Sigmoid colon (tissue), 4 donors: ENCODE measurements at regions not wholly inside any gene's neighbourhood (a gene's known extent, or its start where the extent isn't known, plus 50 kb on each side); places are given as distances from the start of the nearest gene placed in this dataset.
"Not testable (repeated sequence)": the region's sequence is repeated elsewhere in the genome, so short reads cannot be mapped to it uniquely, and the experiment has no call there.

Source experiments
- POLR2A ChIP-seq, 2 donors: fragments of 450-650 bp; IDR thresholded peaks; one replicate each; pipeline ENCODE4 v1.6.1; 2016; ENCODE audit warnings: antibody characterized with exemption in 2 of 2, mild to moderate bottlenecking in 2 of 2, moderate library complexity in 2 of 2
- POLR2AphosphoS5 ChIP-seq, 4 donors: sonication (generic); formaldehyde crosslinking; IDR thresholded peaks; one replicate each; pipeline ENCODE4 v1.6.1; 2017; ENCODE audit warnings: antibody characterized with exemption in 4 of 4
- TF ChIP-seq, protein P1 (sequence below), 4 experiments: fragments of 450-650 bp in 3 of 4; fragments of 200-600 bp in 1 of 4; IDR thresholded peaks; one replicate each; pipeline ENCODE4 v1.5.1; 2016 to 2019; ENCODE audit warnings: antibody characterized with exemption in 4 of 4, mild to moderate bottlenecking in 3 of 4, moderate library complexity in 2 of 4

DNA sequence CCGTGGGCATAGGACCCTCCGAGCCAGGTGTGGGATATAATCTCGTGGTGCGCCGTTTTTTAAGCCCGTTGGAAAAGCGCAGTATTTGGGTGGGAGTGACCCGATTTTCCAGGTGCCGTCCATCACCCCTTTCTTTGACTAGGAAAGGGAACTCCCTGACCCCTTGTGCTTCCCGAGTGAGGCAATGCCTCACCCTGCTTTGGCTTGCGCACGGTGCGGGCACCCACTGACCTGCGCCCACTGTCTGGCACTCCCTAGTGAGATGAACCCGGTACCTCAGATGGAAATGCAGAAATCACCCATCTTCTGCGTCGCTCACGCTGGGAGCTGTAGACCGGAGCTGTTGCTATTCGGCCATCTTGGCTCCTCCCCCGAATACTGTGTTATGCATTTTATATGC lies 575.0 kb downstream of the PDHA2 start:
- TF ChIP-seq, protein P1, sequence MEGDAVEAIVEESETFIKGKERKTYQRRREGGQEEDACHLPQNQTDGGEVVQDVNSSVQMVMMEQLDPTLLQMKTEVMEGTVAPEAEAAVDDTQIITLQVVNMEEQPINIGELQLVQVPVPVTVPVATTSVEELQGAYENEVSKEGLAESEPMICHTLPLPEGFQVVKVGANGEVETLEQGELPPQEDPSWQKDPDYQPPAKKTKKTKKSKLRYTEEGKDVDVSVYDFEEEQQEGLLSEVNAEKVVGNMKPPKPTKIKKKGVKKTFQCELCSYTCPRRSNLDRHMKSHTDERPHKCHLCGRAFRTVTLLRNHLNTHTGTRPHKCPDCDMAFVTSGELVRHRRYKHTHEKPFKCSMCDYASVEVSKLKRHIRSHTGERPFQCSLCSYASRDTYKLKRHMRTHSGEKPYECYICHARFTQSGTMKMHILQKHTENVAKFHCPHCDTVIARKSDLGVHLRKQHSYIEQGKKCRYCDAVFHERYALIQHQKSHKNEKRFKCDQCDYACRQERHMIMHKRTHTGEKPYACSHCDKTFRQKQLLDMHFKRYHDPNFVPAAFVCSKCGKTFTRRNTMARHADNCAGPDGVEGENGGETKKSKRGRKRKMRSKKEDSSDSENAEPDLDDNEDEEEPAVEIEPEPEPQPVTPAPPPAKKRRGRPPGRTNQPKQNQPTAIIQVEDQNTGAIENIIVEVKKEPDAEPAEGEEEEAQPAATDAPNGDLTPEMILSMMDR (IDR thresholded peaks at IDR 0.05), result not testable (repeated sequence)
- not testable (repeated sequence) for TF ChIP-seq POLR2AphosphoS5, POLR2A (IDR thresholded peaks at IDR 0.05)
